GM06990 (cell line): ENCODE measurements at regions not wholly inside any gene's neighbourhood (a gene's known extent, or its start where the extent isn't known, plus 50 kb on each side); places are given as distances from the start of the nearest gene placed in this dataset.

Source experiments
- DNase-seq: peaks from one replicate; pipeline ENCODE4 v3.0.0-alpha.2; 2011; ENCODE audit not compliant: insufficient read length; ENCODE audit errors: extremely low read depth
- H3K27me3 ChIP-seq: replicated peaks from 2 replicates; pipeline ENCODE4 v1.6.0; 2011; ENCODE audit warnings: low read length; ENCODE audit not compliant: control insufficient read depth, insufficient read depth
- H3K36me3 ChIP-seq: 2 replicates; pipeline ENCODE4 v1.5.1; 2011; ENCODE audit warnings: low read length; ENCODE audit not compliant: control insufficient read depth, insufficient read depth
- H3K4me3 ChIP-seq: replicated peaks from 2 replicates; pipeline ENCODE4 v1.5.1; 2011; ENCODE audit warnings: low read depth, mild to moderate bottlenecking, control low read depth, low read length
- TF ChIP-seq, protein P1 (sequence below): IDR thresholded peaks from 2 replicates; pipeline ENCODE4 v1.5.1; 2011; ENCODE audit warnings: low read length, control low read depth, mild to moderate bottlenecking, inconsistent platforms; ENCODE audit not compliant: insufficient read depth, poor library complexity, severe bottlenecking

DNA sequence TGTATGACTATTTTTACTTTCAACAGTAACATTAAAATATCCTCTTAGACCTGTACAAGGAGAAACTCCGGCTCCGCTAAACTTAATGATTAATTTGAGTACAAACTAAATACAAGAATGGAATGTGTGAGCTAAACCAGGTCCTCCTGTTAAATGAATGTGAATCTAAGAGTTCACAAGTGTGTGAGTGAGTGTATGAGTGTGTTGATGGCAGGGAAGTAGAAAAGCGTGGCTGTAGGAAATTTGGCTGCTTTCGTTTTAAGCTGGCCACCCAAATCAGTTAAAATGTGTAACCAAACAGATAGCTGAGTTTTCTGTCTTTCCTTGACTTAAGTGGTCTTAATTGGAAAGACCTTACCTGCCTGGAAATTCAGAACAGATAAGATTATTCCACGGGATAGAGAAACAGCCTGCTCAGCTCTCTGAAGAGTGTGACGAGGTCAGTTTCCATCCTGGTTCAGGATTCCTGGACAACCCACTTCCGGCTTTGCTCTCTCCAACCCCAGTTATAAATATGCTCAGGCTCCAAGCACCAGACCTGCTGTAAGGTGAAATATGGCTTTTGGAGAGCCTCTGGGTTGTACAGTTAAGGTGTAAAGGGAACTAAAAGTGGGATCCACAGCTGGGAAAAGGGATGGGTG, 908.6 kb upstream of the EDIL3 start:
- H3K4me3 ChIP-seq = no peak overlapping the region
- H3K36me3 ChIP-seq = no peaks in the 10 kb centered on the region
- TF ChIP-seq, protein P1, sequence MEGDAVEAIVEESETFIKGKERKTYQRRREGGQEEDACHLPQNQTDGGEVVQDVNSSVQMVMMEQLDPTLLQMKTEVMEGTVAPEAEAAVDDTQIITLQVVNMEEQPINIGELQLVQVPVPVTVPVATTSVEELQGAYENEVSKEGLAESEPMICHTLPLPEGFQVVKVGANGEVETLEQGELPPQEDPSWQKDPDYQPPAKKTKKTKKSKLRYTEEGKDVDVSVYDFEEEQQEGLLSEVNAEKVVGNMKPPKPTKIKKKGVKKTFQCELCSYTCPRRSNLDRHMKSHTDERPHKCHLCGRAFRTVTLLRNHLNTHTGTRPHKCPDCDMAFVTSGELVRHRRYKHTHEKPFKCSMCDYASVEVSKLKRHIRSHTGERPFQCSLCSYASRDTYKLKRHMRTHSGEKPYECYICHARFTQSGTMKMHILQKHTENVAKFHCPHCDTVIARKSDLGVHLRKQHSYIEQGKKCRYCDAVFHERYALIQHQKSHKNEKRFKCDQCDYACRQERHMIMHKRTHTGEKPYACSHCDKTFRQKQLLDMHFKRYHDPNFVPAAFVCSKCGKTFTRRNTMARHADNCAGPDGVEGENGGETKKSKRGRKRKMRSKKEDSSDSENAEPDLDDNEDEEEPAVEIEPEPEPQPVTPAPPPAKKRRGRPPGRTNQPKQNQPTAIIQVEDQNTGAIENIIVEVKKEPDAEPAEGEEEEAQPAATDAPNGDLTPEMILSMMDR = no peak
- DNase-seq = no peak
- no peaks in the 10 kb centered on the region for H3K27me3 ChIP-seq

DNA sequence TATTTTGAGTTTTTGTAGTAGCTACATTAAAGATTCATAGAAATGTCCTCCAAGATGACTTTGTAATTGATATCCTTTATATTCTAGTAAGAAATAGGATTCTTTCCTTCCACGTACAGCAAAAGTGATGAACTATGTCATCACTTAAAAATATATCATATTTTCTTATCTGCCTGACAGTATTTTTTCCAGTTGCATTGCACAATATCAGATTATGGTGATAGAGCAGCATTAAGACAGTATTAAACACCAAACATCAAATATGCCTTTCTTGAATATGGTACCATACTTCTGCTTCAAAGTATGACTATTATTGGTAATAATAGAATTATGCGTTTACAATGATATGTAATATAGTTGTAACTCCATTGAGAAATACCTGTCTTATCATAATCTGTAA, 919.8 kb upstream of the EDIL3 start:
- TF ChIP-seq, protein P1 = no peak
- H3K4me3 ChIP-seq = no peak overlapping the region
- no peaks in the 10 kb centered on the region for H3K27me3 ChIP-seq
- H3K36me3 ChIP-seq = no peaks in the 10 kb centered on the region
- DNase-seq = no peak

DNA sequence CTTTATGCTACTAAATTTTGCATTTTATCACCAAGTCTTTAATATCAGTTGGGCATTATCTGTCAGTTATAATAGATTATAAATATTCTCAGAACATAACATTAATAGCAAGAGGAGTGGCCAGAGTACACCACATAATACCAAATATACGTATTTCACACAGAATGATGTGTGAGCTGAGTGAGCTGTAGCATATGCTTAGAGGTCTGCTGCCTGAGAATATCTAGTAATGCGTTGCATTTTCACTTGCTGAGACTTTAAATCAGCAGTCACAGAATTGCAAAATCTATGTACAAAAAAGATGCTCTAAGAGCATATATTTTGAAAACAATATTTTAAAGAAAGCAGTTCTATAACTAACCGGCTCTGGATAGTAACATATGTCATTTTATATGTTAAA, 921.1 kb upstream of the EDIL3 start:
- Histone ChIP-seq H3K27me3 (no peaks in the 10 kb centered on the region), H3K36me3 (no peaks in the 10 kb centered on the region), H3K4me3 (no peak overlapping the region)
- TF ChIP-seq, protein P1 = no peak
- DNase-seq = no peak

DNA sequence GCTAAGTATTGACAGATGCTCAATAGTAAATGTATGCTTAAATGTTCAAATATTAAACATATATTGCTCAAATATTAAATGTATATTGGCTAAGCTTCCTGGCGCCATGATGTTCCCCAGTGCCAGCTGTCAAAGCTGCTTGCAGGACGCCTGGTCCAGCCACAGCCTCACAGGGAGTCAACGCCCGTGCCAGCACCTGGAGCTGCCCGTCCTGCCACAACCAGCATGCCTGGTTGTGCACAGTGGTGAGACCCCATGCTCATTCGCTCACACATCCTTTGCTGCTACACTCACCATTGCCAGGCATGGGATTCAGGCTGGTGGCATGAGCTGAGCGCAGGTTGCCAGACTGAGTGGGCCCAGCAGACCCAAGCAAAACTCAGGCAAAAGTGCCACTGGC, 926.9 kb upstream of the EDIL3 start:
- no peaks in the 10 kb centered on the region for H3K27me3 ChIP-seq
- TF ChIP-seq, protein P1 = no peak
- no peak overlapping the region for H3K4me3 ChIP-seq
- no peaks in the 10 kb centered on the region for H3K36me3 ChIP-seq
- DNase-seq = peak; percentile 0

DNA sequence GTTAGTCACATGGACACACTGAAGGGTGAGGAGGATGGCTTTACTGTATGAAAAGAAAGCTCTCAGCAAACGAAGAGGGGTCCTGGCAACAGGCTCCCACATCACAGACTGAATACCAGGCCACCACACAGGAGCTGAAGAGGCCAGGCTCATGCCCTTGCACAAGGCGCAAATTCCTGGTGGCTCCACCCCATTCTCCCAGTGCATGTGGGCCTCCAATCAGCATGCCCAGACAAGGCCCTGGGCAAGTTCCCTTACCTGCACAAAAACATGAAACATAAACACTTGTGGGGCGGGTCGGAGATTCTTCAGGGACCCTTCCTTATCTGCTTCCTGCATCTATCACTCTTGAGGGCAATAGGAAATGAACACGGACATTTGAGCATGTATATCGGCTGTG, 935.8 kb upstream of the EDIL3 start:
- TF ChIP-seq, protein P1 = no peak
- Histone ChIP-seq H3K4me3 (no peak overlapping the region), H3K27me3 (no peaks in the 10 kb centered on the region), H3K36me3 (no peaks in the 10 kb centered on the region)
- DNase-seq = no peak

DNA sequence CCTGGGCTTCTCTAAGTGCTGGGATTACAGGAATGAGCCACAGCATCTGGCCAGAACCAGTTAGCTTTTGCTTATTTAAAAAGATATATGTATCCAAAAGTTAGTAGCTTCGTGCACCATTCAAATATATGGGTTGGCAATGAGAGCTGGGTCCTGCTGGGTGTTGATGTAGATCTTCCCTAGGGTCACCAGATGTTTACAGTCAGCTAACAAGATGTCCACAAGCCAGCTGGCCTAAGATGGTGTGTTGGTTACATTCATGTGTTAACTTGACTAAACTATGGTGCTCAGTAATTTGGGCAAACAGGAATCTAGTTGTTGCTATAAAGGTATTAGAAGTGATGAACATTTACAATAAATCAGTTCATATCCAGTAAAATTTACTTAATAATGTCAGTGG, 948.6 kb upstream of the EDIL3 start:
- Histone ChIP-seq H3K27me3 (no peaks in the 10 kb centered on the region), H3K4me3 (no peak overlapping the region), H3K36me3 (no peaks in the 10 kb centered on the region)
- TF ChIP-seq, protein P1 = no peak
- DNase-seq = no peak
